Vagina (tissue), 2 donors: ENCODE measurements at regions not wholly inside any gene's neighbourhood (a gene's known extent, or its start where the extent isn't known, plus 50 kb on each side); places are given as distances from the start of the nearest gene placed in this dataset.

Experiments
- DNase-seq, 2 donors: peaks; one replicate each; pipeline ENCODE4 v3.0.0-alpha.2; 2017; ENCODE audit errors: extremely low spot score in 2 of 2
- H3K27ac ChIP-seq: fragments of 200-600 bp; sonication (generic); one replicate; pipeline ENCODE4 v1.5.1; 2019
- H3K27me3 ChIP-seq: fragments of 200-600 bp; sonication (generic); one replicate; pipeline ENCODE4 v1.5.1; 2019
- H3K36me3 ChIP-seq, 2 donors: fragments of 200-600 bp; sonication (generic); one replicate each; pipeline ENCODE4 v1.5.1; 2017 to 2019
- H3K4me1 ChIP-seq: fragments of 200-600 bp; sonication (generic); one replicate; pipeline ENCODE4 v1.5.1; 2019
- H3K4me3 ChIP-seq, 2 donors: fragments of 200-600 bp; sonication (generic); 1 replicate in 1 of 2; 2 replicates in 1 of 2; pipeline ENCODE4 v1.5.1; 2016 to 2019
- H3K9me3 ChIP-seq: fragments of 200-600 bp; sonication (generic); one replicate; pipeline ENCODE4 v1.5.1; 2019
- CTCF ChIP-seq, 3 experiments: fragments of 450-650 bp in 2 of 3; fragments of 200-600 bp in 1 of 3; sonication (generic) in 1 of 3; IDR thresholded peaks; one replicate each; pipeline ENCODE4 v1.5.1; 2017 to 2019; ENCODE audit warnings: antibody characterized with exemption in 3 of 3, mild to moderate bottlenecking in 2 of 3, moderate library complexity in 2 of 3
- POLR2A ChIP-seq, 2 donors: fragments of 450-650 bp; IDR thresholded peaks; one replicate each; pipeline ENCODE4 v1.6.1; 2017; ENCODE audit warnings: antibody characterized with exemption in 2 of 2, mild to moderate bottlenecking in 2 of 2, moderate library complexity in 2 of 2
- POLR2AphosphoS5 ChIP-seq, 2 donors: sonication (generic); formaldehyde crosslinking; IDR thresholded peaks; one replicate each; pipeline ENCODE4 v1.9.0; 2017; ENCODE audit warnings: antibody characterized with exemption in 2 of 2, mild to moderate bottlenecking in 2 of 2, low read depth in 1 of 2; ENCODE audit not compliant: insufficient read depth in 1 of 2
- intact Hi-C: fragments of 100-400 bp; cut with DNase I; formaldehyde crosslinking; loops from one replicate; pipeline ENCODE4 v1.15.1; 2023

GRCh38 chr4:96228463-96228862, 388.6 kb downstream of the PDHA2 start:
- H3K27ac ChIP-seq, result no peak overlapping the region
- TF ChIP-seq POLR2A (IDR thresholded peaks at IDR 0.05), result no peak
- TF ChIP-seq POLR2AphosphoS5 (IDR thresholded peaks at IDR 0.05; ENCODE audit: insufficient read depth in 1 of 2, low read depth in 1 of 2), result no peak
- no peak for TF ChIP-seq CTCF (IDR thresholded peaks at IDR 0.05)
- intact Hi-C loops, result no loop called here
- no peak for DNase-seq
- no peaks in the 10 kb centered on the region for H3K9me3 ChIP-seq
- no peaks in the 10 kb centered on the region for H3K4me1 ChIP-seq
- no peaks in the 10 kb centered on the region for H3K27me3 ChIP-seq
- no peak overlapping the region for H3K4me3 ChIP-seq
- H3K36me3 ChIP-seq, result no peaks in the 10 kb centered on the region

GRCh38 chr4:96240041-96240440, 400.1 kb downstream of the PDHA2 start:
- DNase-seq, result no peak
- Histone ChIP-seq H3K9me3 (no peaks in the 10 kb centered on the region), H3K4me3 (no peak overlapping the region), H3K27ac (no peak overlapping the region), H3K36me3 (no peaks in the 10 kb centered on the region), H3K27me3 (no peaks in the 10 kb centered on the region), H3K4me1 (no peaks in the 10 kb centered on the region)
- TF ChIP-seq CTCF (IDR thresholded peaks at IDR 0.05), result no peak
- TF ChIP-seq POLR2AphosphoS5 (IDR thresholded peaks at IDR 0.05; ENCODE audit: insufficient read depth in 1 of 2, low read depth in 1 of 2), result no peak
- TF ChIP-seq POLR2A (IDR thresholded peaks at IDR 0.05), result no peak
- intact Hi-C loops, result no loop called here

GRCh38 chr4:96241819-96242218, 401.9 kb downstream of the PDHA2 start:
- DNase-seq, result no peak
- intact Hi-C loops, result no loop called here
- Histone ChIP-seq H3K4me1 (no peaks in the 10 kb centered on the region), H3K27ac (no peak overlapping the region), H3K9me3 (no peaks in the 10 kb centered on the region), H3K36me3 (no peaks in the 10 kb centered on the region), H3K4me3 (no peak overlapping the region), H3K27me3 (no peaks in the 10 kb centered on the region)
- TF ChIP-seq CTCF (IDR thresholded peaks at IDR 0.05), result no peak
- TF ChIP-seq POLR2A (IDR thresholded peaks at IDR 0.05), result no peak
- TF ChIP-seq POLR2AphosphoS5 (IDR thresholded peaks at IDR 0.05; ENCODE audit: insufficient read depth in 1 of 2, low read depth in 1 of 2), result no peak

GRCh38 chr4:96247096-96247495, 407.2 kb downstream of the PDHA2 start:
- Histone ChIP-seq H3K27ac (no peak overlapping the region), H3K4me3 (no peak overlapping the region), H3K9me3 (no peaks in the 10 kb centered on the region), H3K27me3 (no peaks in the 10 kb centered on the region), H3K36me3 (no peaks in the 10 kb centered on the region), H3K4me1 (no peaks in the 10 kb centered on the region)
- no peak for DNase-seq
- TF ChIP-seq CTCF (IDR thresholded peaks at IDR 0.05) (no peak), POLR2A (IDR thresholded peaks at IDR 0.05) (no peak), POLR2AphosphoS5 (IDR thresholded peaks at IDR 0.05; ENCODE audit: insufficient read depth in 1 of 2, low read depth in 1 of 2) (no peak)
- intact Hi-C loops, result no loop called here

GRCh38 chr4:96248225-96248624, 408.3 kb downstream of the PDHA2 start:
- H3K9me3 ChIP-seq, result no peaks in the 10 kb centered on the region
- DNase-seq, result no peak
- H3K4me1 ChIP-seq, result no peaks in the 10 kb centered on the region
- no peak overlapping the region for H3K27ac ChIP-seq
- no peaks in the 10 kb centered on the region for H3K36me3 ChIP-seq
- TF ChIP-seq POLR2A (IDR thresholded peaks at IDR 0.05) (no peak), POLR2AphosphoS5 (IDR thresholded peaks at IDR 0.05; ENCODE audit: insufficient read depth in 1 of 2, low read depth in 1 of 2) (no peak)
- no peak overlapping the region for H3K4me3 ChIP-seq
- no peaks in the 10 kb centered on the region for H3K27me3 ChIP-seq
- intact Hi-C loops, result no loop called here
